HG02678 (cell line): ENCODE measurements at regions not wholly inside any gene's neighbourhood (a gene's known extent, or its start where the extent isn't known, plus 50 kb on each side); places are given as distances from the start of the nearest gene placed in this dataset.
"Not testable (repeated sequence)": the region's sequence is repeated elsewhere in the genome, so short reads cannot be mapped to it uniquely, and the experiment has no call there.

Experiments
- ATAC-seq: cut with Tn5 transposase; IDR thresholded peaks from one replicate; pipeline ENCODE4 v1.9.1; 2021; ENCODE audit warnings: mild to moderate bottlenecking, moderate library complexity; ENCODE audit not compliant: unreplicated experiment

DNA sequence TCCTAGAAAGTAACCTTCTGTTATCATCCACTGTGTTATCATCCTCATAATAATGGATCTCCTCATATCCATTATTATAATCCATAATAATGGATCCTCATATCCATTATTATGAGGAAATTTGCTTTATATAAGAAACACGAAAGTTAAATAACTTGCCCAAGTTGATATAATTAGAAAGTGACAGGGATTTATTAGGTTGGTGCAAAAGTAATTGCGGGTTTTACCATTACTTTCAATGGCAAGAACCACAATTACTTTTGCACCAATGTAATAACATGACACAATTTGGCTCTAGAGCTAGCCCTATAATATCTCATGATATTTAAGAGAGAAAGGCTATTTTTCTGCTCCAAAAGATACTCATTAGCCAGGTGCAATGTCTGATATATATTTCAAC lies 275.7 kb upstream of the STXBP5 start:
- ATAC-seq = no peak

DNA sequence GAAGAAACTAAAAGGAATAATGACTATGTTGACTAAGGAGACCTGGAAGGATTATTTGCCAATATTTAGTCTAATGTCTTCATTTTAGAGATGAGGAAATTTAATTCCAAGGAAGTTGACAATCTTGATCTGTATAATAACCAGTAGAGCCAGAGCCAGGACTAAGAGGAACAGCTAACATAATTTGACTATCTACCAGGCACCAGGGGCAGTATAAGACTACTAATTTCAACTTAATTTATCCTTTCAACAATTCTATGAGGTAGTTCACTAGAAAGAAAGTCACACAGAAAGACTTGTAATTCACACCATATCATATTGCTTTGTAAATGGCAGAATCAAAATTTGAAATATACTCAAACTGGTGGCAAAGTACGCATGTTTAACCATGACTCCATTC lies 273.0 kb upstream of the STXBP5 start:
- ATAC-seq = no peak

- ATAC-seq = no peak
Measured at GRCh38 chr6:146937316-146937715, 266.9 kb upstream of the STXBP5 start.

DNA sequence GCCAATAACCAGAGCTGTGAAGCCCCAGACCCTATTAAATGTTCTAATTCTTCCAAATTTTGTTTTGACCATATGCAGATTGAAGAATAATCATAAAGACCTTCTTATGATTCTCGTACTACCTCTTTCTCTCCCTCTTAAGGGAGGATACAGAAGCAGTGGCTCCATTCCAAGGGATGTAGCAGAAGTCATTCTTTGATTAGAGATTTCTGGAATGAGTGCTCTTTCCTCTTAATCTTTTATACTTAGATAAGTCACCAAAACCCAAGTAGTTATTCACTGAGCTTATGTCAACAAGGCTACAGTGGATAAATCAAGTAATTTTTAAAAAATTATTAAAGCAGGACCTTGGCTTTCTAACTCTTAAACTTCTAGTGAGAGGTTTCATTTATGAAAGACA lies 266.0 kb upstream of the STXBP5 start:
- no peak for ATAC-seq

DNA sequence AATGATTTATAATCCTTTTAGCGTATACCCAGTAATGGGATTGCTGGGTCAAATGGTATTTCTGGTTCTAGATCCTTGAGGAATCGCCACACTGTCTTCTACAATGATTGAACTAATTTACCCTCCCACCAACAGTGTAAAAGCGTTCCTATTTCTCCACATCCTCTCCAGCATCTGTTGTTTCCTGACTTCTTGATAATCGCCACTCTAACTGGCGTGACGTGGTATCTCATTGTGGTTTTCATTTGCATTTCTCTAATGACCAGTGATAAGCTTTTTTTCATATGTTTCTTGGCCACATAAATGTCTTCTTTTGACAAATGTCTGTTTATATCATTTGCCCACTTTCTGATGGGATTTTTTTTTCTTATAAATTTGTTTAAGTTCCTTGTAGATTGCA lies 264.8 kb upstream of the STXBP5 start:
- ATAC-seq = not testable (repeated sequence)

GRCh38 chr6:146943664-146944063 lies 260.6 kb upstream of the STXBP5 start:
- no peak for ATAC-seq

DNA sequence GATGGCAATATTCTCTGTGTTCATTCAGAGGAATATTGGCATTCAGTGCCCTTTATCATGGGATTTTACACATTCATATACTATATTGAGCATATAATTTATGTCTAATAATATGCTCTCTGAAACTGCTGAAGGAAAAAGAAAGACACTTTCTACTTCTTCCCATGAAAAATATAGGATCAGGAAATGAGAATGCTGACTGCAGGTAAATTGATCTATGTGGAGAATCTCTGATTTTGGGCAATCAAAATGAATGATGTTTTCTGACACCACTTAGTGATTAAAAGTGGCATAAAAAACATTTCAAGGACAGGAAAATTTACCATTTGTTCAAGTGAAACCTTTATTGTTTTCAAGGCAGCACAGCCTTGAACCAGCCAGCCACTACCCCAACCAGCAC lies 260.1 kb upstream of the STXBP5 start:
- ATAC-seq = no peak

DNA sequence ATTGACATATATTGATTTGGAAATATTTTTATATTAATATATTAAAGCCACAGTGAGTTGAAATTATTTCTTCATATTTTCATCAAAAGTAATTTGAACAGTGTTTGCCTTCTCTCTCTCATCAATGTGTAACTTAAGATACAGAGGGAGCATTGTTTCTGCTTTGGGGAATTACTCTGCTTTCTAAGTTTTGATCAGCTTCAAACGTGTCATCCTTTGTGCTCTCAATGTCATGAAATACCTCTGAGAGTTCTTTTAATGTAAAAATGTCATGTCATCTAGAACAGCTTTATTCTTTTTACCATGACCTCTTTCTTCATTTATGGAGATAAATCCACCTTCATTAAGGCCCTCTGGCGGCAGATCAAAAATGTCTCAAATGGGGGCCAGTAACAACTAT lies 259.4 kb upstream of the STXBP5 start:
- peak; percentile 44 for ATAC-seq

- no peak for ATAC-seq
Measured at GRCh38 chr6:146946559-146946958, 257.7 kb upstream of the STXBP5 start.

DNA sequence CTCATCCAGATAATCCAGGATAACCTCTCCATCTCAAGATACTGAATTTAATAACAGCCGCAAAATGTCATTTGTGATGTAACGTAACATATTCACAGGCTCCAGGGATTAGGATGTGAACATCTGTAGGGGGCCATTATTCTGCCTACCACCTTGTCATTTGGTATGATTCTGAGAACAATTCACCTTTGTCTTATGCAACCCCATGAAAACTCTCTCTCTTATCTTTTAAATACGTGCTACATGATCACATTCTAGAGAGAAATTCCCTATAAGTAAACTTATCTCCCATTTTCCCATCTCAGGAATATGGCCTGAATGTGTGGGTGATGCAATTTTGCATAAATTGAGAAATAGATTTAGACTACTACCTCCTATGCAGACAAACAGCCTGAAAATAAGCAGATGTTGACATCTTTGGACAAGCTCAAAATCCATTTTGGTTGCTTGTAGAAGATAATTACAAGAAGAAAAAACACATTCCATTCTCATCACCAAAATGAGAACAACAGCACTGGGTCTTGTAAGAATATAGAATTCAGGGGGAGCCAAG lies 255.4 kb upstream of the STXBP5 start:
- ATAC-seq = no peak

GRCh38 chr6:146949425-146949824 lies 254.8 kb upstream of the STXBP5 start:
- no peak for ATAC-seq

GRCh38 chr6:146950351-146950835 lies 253.8 kb upstream of the STXBP5 start:
- ATAC-seq = peak; percentile 61

DNA sequence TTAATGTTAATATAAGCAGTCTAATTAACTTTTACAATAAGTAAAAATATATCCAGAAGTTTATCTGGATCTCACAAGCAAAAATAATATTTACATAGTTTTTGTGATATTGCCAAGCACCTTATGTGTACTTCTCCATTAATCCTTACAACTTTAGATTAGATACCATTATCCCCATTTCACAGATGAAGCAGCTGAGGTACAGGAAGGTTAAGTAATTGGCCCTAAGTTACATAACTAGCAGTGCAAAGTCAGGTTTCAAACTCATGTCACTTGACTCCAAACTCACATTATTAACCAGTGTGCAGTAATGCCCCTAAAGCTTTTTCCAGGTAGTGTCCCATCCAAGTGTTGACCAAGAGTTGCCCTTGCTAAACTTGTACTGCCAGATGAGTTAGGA lies 248.6 kb upstream of the STXBP5 start:
- ATAC-seq = no peak

DNA sequence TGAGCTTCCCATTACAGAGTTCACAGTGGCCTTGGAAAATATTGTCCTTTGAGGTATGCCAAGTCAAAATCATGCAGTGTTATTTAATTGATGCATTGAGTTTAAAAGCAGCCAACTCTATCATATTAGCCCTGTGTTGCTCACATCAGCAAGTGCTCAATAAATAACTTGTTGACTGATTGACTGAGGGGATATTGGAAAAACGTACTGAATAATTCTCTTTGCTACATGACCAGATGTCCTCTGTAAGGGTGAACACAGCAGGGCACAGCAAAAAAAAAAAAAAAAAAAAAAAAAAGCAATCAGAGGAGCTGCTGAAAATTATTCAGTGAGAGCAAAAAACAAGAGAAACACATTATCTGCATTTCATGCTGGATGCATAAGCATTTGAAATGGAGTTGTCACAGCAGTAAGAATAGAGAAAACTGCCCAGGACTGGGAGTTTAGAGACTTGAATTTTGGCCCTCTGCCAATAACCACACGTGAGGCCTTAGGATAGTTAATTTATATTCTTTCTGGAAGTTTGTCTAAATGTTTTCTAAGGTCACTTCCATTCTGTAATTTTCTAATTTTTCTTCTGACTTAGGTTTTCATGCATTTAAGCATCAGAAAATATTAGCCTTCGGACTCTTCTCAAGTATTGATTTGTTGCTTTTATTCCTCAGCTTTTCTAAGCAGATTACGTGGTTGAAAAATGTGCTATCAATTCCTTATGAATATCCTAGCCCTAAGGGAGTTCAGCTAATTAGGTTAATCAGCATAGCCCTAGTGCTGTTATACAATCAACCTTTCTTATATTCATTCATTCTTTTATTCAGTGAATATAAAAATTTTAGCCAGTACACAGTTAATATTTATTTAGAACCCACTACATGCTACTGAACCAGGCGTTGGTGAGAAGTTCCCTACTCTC lies 246.8 kb upstream of the STXBP5 start:
- ATAC-seq = no peak

- ATAC-seq = no peak
Measured at GRCh38 chr6:146961831-146962230, 242.4 kb upstream of the STXBP5 start.

DNA sequence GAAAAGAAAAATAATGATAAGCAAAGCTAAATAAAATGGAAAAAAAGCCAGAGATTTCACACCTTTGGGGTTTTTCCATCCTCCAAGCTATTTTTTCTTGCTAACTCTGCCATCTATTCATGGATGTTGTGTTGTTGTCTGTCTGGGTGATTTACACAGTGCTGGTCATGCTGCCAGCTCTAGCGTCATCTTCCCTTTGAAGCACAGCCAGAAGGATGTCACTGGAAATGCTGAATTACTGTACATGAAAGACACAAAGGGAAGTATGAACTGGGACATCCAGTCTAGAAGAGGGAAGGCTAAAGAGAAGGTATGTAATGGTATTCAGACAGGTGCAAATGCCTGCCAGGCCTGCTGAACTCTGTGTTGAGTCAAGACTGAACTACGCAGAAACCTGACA lies 241.9 kb upstream of the STXBP5 start:
- no peak for ATAC-seq

DNA sequence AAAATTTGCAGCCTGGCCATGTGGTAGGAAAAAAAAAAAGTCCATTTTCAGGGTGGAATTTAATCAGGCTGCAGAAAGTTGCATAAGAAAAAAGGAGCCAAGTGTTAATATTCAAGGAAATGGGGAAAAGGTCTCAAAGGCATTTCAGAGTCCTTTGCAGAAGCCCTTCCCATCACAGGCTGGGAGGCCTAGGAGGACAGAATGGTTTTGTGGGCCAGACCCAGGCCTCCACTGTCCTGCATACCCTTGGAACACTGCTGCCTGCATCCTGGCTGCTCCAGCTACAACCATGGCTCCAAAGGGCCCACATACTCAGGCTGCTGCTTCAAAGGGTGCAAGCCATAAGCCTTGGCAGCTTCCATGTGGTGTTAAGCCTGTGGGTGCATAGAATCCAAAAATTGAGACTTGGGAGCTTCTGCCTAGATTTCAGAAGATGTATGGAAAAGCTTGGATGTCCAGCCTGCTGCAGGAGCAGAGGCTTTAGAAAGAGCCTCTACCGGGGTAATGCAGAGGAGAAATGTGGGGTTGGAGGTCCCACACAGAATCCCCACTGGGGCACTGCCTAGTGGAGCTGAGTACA lies 239.0 kb upstream of the STXBP5 start:
- no peak for ATAC-seq

DNA sequence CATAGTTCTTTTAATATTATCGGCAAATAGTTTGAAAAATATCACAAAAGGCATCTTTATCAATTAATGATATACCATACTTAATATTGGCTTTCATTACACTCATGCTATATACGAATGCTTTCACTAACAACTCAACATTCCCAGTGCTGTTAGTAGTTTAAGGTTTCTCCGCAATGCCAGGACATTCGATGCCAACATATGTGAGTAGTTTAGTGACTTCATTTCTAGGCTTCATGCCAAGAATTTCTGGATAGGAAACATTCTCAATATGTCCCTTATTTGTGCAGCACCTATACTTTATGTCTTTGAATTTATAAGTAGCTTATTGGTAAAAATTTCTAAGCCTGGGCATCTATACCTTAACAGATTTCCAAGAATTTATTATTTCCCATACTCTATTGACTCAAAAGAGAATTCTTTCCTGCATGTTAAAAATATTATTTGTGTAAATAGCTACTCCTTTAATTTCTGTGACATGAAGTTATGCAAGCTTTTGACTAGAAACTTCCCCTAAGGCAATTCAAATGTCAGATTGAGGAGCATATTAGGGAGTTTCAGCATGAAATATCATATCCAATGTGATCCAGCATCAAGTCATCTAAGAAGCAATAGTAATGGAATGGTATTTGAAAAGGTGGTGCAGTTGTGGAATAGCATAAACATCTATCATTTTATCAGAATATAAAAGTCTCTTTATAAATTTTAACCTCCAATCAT lies 236.0 kb upstream of the STXBP5 start:
- ATAC-seq = no peak

DNA sequence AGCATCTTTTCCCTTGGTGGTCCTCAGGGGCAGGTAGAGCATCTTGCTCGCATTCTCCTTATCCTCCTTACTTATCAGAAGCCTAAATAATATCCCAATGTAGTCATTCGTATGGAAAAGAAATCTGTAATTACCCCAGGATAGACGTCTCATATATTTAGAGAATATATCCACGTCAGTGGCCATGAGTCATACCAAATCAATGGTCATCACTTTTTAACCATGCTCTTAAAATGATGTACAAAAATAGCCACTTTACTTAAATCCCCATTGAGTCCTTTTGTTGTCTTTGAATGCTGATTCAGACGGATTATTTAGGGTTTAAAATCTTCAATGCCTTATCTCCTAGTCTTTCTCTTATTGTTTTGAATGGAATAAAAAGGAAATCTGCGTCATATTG lies 231.7 kb upstream of the STXBP5 start:
- ATAC-seq = no peak

DNA sequence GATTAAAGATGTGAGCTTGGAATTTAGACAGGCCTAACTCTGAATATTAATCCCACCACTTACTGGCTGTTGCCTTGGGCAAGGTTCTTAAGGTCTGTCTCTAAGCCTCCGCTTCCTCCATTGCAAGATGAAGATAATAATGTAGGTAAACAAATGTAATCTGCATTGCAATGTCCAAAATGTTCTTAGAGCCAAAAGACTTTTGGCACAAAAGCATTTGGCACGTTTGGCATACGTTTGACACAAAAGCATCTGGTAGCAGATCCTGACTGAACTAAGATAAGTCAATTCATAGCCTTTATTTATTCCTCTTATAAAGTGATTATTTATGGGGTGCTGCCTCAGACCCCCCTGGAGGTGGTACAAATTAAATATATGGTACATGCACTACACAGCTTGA lies 229.9 kb upstream of the STXBP5 start:
- no peak for ATAC-seq

DNA sequence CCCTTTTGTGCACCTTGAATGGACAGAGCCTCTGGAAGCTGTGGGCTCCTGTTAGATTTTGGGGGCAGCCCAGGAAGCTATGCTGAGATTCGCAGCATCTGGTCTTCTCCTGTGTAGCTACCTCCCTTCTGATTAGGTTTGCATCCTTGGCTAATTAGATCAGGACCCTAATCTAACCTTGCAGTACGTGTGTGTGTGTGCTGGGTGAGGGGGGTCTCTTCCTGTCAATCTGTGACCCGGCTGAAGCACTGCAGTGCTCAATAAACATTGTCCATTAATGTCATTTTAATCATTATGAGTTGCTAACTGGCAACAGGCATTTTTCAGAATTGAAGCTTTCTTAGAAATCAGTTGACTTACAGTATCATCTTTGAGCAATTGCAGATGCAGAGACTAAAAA lies 229.1 kb upstream of the STXBP5 start:
- no peak for ATAC-seq
